GM23338 (cell line): ENCODE measurements at regions not wholly inside any gene's neighbourhood (a gene's known extent, or its start where the extent isn't known, plus 50 kb on each side); places are given as distances from the start of the nearest gene placed in this dataset.

Experiments used
- ATAC-seq: fragments of 200-7000 bp; cut with Tn5 transposase; 3 replicates; pipeline ENCODE4 v1.9.1; 2020
- DNase-seq: peaks from one replicate; pipeline ENCODE4 v3.0.0-alpha.2; 2015; ENCODE audit warnings: low spot score
- H2AFZ ChIP-seq: fragments of 200-600 bp; sonication (generic); 2 replicates; pipeline ENCODE4 v1.8.0; 2016; ENCODE audit warnings: antibody characterized with exemption, mild to moderate bottlenecking, moderate library complexity
- H3F3A ChIP-seq: fragments of 200-600 bp; sonication (generic); replicated peaks from 2 replicates; pipeline ENCODE4 v1.8.0; 2017; ENCODE audit warnings: antibody characterized with exemption, mixed run types, low read depth
- H3K27ac ChIP-seq: fragments of 200-600 bp; sonication (generic); 2 replicates; pipeline ENCODE4 v1.6.1; 2016; ENCODE audit warnings: low read depth
- H3K27me3 ChIP-seq: fragments of 200-600 bp; sonication (generic); 2 replicates; pipeline ENCODE4 v1.8.0; 2016; ENCODE audit warnings: mild to moderate bottlenecking, mixed run types, moderate library complexity; ENCODE audit not compliant: insufficient read depth
- H3K36me3 ChIP-seq: fragments of 200-600 bp; sonication (generic); 2 replicates; pipeline ENCODE4 v1.8.0; 2016; ENCODE audit warnings: mild to moderate bottlenecking; ENCODE audit not compliant: insufficient read depth
- H3K4me1 ChIP-seq: fragments of 200-600 bp; sonication (generic); 2 replicates; pipeline ENCODE4 v1.8.0; 2016; ENCODE audit warnings: mild to moderate bottlenecking, moderate library complexity; ENCODE audit not compliant: insufficient read depth
- H3K4me2 ChIP-seq: fragments of 200-600 bp; sonication (generic); 2 replicates; pipeline ENCODE4 v1.7.1; 2017; ENCODE audit warnings: mixed run types
- H3K4me3 ChIP-seq: fragments of 200-600 bp; sonication (generic); 2 replicates; pipeline ENCODE4 v1.6.1; 2016; ENCODE audit warnings: mixed run types
- H3K79me2 ChIP-seq: fragments of 200-600 bp; sonication (generic); replicated peaks from 2 replicates; pipeline ENCODE4 v1.8.0; 2017; ENCODE audit warnings: mild to moderate bottlenecking; ENCODE audit not compliant: insufficient read depth
- H3K9me2 ChIP-seq: fragments of 200-600 bp; sonication (generic); 2 replicates; pipeline ENCODE4 v1.8.0; 2017; ENCODE audit not compliant: insufficient read depth
- H4K20me1 ChIP-seq: fragments of 200-600 bp; sonication (generic); replicated peaks from 2 replicates; pipeline ENCODE4 v1.8.0; 2017; ENCODE audit warnings: mild to moderate bottlenecking; ENCODE audit not compliant: insufficient read depth
- H3K27ac Mint-ChIP-seq: 2 replicates; pipeline ENCODE4 v1.8.0; 2020; ENCODE audit warnings: inconsistent platforms, mild to moderate bottlenecking, moderate library complexity, mixed read lengths
- H3K27me3 Mint-ChIP-seq: 3 replicates; pipeline ENCODE4 v1.8.0; 2022; ENCODE audit warnings: low read depth, mild to moderate bottlenecking, moderate library complexity, mixed read lengths, inconsistent platforms; ENCODE audit not compliant: insufficient read depth, poor library complexity
- H3K36me3 Mint-ChIP-seq: 3 replicates; pipeline ENCODE4 v1.8.0; 2021; ENCODE audit warnings: low read depth, mild to moderate bottlenecking, inconsistent platforms, moderate library complexity, mixed read lengths
- H3K4me1 Mint-ChIP-seq: 3 replicates; pipeline ENCODE4 v1.8.0; 2020; ENCODE audit warnings: mild to moderate bottlenecking, inconsistent platforms, mixed read lengths
- H3K4me3 Mint-ChIP-seq: 3 replicates; pipeline ENCODE4 v1.8.0; 2021; ENCODE audit warnings: moderate library complexity, mild to moderate bottlenecking, inconsistent platforms, mixed read lengths
- H3K9me3 Mint-ChIP-seq: 3 replicates; pipeline ENCODE4 v1.8.0; 2020; ENCODE audit warnings: moderate library complexity, mild to moderate bottlenecking, inconsistent platforms, mixed read lengths
- EZH2 ChIP-seq: fragments of 200-600 bp; sonication (generic); IDR thresholded peaks from one replicate; pipeline ENCODE4 v1.8.0; 2017; ENCODE audit warnings: antibody characterized with exemption, mild to moderate bottlenecking, low read depth; ENCODE audit not compliant: unreplicated experiment
- EZH2phosphoT487 ChIP-seq: fragments of 200-600 bp; sonication (generic); IDR thresholded peaks from one replicate; pipeline ENCODE4 v1.8.1; 2018; ENCODE audit warnings: antibody characterized with exemption; ENCODE audit not compliant: unreplicated experiment
- JUNB ChIP-seq: IDR thresholded peaks from one replicate; pipeline ENCODE4 v1.6.1; 2016; ENCODE audit warnings: antibody characterized with exemption; ENCODE audit not compliant: unreplicated experiment
- NANOG ChIP-seq: IDR thresholded peaks from 2 replicates; pipeline ENCODE4 v1.6.1; 2016; ENCODE audit warnings: antibody characterized with exemption, borderline replicate concordance
- POLR2AphosphoS5 ChIP-seq: IDR thresholded peaks from 2 replicates; pipeline ENCODE4 v1.6.1; 2016; ENCODE audit warnings: antibody characterized with exemption, low read depth
- STAT1 ChIP-seq: IDR thresholded peaks from one replicate; pipeline ENCODE4 v1.6.1; 2016; ENCODE audit warnings: antibody characterized with exemption; ENCODE audit not compliant: unreplicated experiment
- ZNF331 ChIP-seq: fragments of 250-450 bp; sonication (Bioruptor Pico); IDR thresholded peaks from 2 replicates; pipeline ENCODE4 v1.5.0; 2020; ENCODE audit warnings: low read depth, mild to moderate bottlenecking, moderate library complexity
- TF ChIP-seq, protein P1 (sequence below), 2 experiments: fragments of 200-600 bp in 1 of 2; sonication (generic) in 1 of 2; conservative IDR thresholded peaks; 2 replicates each; pipeline versions ENCODE4 v1.5.1 to v1.6.1; 2016 to 2017; ENCODE audit warnings: antibody characterized with exemption in 2 of 2, low read depth in 2 of 2, mild to moderate bottlenecking in 2 of 2, moderate library complexity in 1 of 2
- TF ChIP-seq, protein P2 (sequence below): IDR thresholded peaks from one replicate; pipeline ENCODE4 v1.6.1; 2018; ENCODE audit warnings: antibody characterized with exemption; ENCODE audit not compliant: unreplicated experiment

DNA sequence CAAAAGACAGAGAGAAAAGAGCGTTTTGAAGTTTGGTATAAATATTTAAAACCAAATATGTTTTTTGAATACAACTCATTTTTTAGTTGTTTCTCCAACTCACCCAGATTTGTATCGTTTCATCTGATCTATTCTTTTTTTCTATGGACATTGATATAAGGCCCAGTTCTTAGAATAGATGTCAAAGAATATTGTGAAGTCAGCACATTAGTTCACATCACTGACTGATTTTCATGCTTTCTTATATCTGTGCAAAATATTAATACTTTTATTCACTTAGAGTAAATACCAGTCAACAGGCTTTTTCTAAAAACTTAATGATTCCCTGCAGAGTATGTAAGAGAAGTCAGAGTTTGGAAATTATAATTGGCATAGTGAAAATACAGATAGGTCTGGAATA, 254.4 kb upstream of the PTPRD start (continued):
- TF ChIP-seq, protein P1, sequence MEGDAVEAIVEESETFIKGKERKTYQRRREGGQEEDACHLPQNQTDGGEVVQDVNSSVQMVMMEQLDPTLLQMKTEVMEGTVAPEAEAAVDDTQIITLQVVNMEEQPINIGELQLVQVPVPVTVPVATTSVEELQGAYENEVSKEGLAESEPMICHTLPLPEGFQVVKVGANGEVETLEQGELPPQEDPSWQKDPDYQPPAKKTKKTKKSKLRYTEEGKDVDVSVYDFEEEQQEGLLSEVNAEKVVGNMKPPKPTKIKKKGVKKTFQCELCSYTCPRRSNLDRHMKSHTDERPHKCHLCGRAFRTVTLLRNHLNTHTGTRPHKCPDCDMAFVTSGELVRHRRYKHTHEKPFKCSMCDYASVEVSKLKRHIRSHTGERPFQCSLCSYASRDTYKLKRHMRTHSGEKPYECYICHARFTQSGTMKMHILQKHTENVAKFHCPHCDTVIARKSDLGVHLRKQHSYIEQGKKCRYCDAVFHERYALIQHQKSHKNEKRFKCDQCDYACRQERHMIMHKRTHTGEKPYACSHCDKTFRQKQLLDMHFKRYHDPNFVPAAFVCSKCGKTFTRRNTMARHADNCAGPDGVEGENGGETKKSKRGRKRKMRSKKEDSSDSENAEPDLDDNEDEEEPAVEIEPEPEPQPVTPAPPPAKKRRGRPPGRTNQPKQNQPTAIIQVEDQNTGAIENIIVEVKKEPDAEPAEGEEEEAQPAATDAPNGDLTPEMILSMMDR (conservative IDR thresholded peaks at IDR 0.05; ENCODE audit: low read depth in 2 of 2): no peak
- TF ChIP-seq STAT1 (no peak), POLR2AphosphoS5 (no peak), ZNF331 (CRISPR knock-in tag) (no peak), JUNB (no peak)

DNA sequence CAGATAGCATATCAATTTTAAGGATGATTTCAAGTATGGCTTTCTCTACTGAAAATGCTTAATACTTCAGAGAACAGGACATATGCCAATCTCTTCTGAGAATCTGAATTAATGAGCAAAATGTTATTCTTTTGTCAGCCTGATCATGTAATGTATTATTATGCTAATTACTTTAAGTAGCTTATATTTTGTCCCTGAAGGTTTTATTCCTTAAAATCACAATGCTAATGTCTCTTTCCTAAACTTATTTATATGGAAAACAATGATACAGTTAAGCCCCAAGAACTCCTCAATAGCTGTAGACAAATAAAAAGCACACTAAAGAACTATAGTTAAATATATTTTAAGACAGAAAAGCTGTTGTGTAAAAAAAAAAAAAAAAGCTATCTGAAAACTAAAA, 256.9 kb upstream of the PTPRD start:
- Mint-ChIP-seq H3K9me3 (peaks cover 33% of the 10 kb centered on the region), H3K27ac (no peak overlapping the region), H3K36me3 (peaks cover 33% of the 10 kb centered on the region), H3K4me3 (no peak overlapping the region), H3K27me3 (peaks cover 3% of the 10 kb centered on the region), H3K4me1 (peaks cover 5% of the 10 kb centered on the region)
- TF ChIP-seq NANOG: peak; percentile 61; the same call in 1 of the 2 replicates
- TF ChIP-seq, protein P2, sequence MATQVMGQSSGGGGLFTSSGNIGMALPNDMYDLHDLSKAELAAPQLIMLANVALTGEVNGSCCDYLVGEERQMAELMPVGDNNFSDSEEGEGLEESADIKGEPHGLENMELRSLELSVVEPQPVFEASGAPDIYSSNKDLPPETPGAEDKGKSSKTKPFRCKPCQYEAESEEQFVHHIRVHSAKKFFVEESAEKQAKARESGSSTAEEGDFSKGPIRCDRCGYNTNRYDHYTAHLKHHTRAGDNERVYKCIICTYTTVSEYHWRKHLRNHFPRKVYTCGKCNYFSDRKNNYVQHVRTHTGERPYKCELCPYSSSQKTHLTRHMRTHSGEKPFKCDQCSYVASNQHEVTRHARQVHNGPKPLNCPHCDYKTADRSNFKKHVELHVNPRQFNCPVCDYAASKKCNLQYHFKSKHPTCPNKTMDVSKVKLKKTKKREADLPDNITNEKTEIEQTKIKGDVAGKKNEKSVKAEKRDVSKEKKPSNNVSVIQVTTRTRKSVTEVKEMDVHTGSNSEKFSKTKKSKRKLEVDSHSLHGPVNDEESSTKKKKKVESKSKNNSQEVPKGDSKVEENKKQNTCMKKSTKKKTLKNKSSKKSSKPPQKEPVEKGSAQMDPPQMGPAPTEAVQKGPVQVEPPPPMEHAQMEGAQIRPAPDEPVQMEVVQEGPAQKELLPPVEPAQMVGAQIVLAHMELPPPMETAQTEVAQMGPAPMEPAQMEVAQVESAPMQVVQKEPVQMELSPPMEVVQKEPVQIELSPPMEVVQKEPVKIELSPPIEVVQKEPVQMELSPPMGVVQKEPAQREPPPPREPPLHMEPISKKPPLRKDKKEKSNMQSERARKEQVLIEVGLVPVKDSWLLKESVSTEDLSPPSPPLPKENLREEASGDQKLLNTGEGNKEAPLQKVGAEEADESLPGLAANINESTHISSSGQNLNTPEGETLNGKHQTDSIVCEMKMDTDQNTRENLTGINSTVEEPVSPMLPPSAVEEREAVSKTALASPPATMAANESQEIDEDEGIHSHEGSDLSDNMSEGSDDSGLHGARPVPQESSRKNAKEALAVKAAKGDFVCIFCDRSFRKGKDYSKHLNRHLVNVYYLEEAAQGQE: no peak
- H4K20me1 ChIP-seq: no peaks in the 10 kb centered on the region
- no peak overlapping the region for H3K27ac ChIP-seq
- ATAC-seq (no peak), DNase-seq (no peak)
- H3K4me2 ChIP-seq: peak overlapping the region; percentile 59
- no peak overlapping the region for H2AFZ ChIP-seq
- no peaks in the 10 kb centered on the region for H3K79me2 ChIP-seq
- H3K4me3 ChIP-seq: no peak overlapping the region
- peaks cover 4% of the 10 kb centered on the region; the same call in 1 of the 2 replicates for H3K9me2 ChIP-seq
- no peaks in the 10 kb centered on the region for H3F3A ChIP-seq
- no peaks in the 10 kb centered on the region for H3K27me3 ChIP-seq
- peaks cover 4% of the 10 kb centered on the region; the same call in 1 of the 2 replicates for H3K4me1 ChIP-seq
- no peaks in the 10 kb centered on the region for H3K36me3 ChIP-seq

DNA sequence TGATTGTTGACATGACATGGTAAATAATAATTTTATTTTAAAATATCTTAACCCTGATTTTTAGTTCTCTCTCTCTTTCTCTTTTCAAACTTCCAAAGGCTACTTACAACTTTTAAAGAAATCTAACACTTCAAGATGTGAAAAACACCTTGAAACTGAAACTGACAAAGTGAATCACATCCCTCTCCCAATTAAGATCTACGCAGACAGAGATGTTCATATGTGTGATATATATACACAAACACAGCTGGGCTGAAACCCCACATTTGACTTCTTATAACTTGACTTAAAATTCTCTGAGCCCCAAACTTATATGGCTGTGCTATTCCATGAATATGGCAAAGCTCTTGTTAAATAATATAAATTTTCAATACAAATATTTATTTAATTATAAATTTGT, 261.2 kb upstream of the PTPRD start:
- H3K27me3 ChIP-seq: no peaks in the 10 kb centered on the region
- Mint-ChIP-seq H3K4me3 (no peak overlapping the region), H3K36me3 (peaks cover 33% of the 10 kb centered on the region), H3K27ac (no peak overlapping the region), H3K27me3 (peaks cover 3% of the 10 kb centered on the region), H3K9me3 (peaks cover 33% of the 10 kb centered on the region), H3K4me1 (peaks cover 5% of the 10 kb centered on the region)
- no peak overlapping the region for H3K27ac ChIP-seq
- no peak overlapping the region for H3K4me3 ChIP-seq
- H3K36me3 ChIP-seq: no peaks in the 10 kb centered on the region
- H2AFZ ChIP-seq: no peak overlapping the region
- H3K4me2 ChIP-seq: no peak overlapping the region
- no peaks in the 10 kb centered on the region for H3F3A ChIP-seq
- H4K20me1 ChIP-seq: no peaks in the 10 kb centered on the region
- H3K9me2 ChIP-seq: peaks cover 4% of the 10 kb centered on the region; the same call in 1 of the 2 replicates
- ATAC-seq (no peak), DNase-seq (no peak)
- H3K79me2 ChIP-seq: no peaks in the 10 kb centered on the region
- peaks cover 4% of the 10 kb centered on the region; the same call in 1 of the 2 replicates for H3K4me1 ChIP-seq
- TF ChIP-seq, protein P2: no peak
- TF ChIP-seq EZH2 (no peak), STAT1 (no peak), EZH2phosphoT487 (no peak), POLR2AphosphoS5 (no peak), JUNB (no peak), ZNF331 (CRISPR knock-in tag) (no peak)
- TF ChIP-seq, protein P1 (conservative IDR thresholded peaks at IDR 0.05; ENCODE audit: low read depth in 2 of 2): no peak
